Esophagus (tissue), 2 donors: ENCODE measurements at regions not wholly inside any gene's neighbourhood (a gene's known extent, or its start where the extent isn't known, plus 50 kb on each side); places are given as distances from the start of the nearest gene placed in this dataset.
"Not testable (repeated sequence)": the region's sequence is repeated elsewhere in the genome, so short reads cannot be mapped to it uniquely, and the experiment has no call there.

ENCODE experiments used
- H3K27ac ChIP-seq, 2 donors: one replicate each; pipeline ENCODE4 v1.5.1; 2013; ENCODE audit warnings: low read depth in 2 of 2, mild to moderate bottlenecking in 2 of 2, inconsistent platforms in 1 of 2, low read length in 1 of 2, moderate library complexity in 1 of 2
- H3K27me3 ChIP-seq, 2 donors: one replicate each; pipeline ENCODE4 v1.6.1; 2013; ENCODE audit warnings: low read length in 2 of 2, control low read depth in 1 of 2, mild to moderate bottlenecking in 1 of 2; ENCODE audit not compliant: insufficient read depth in 2 of 2, control insufficient read depth in 1 of 2
- H3K36me3 ChIP-seq, 2 donors: one replicate each; pipeline ENCODE4 v1.6.1; 2013; ENCODE audit warnings: low read length in 1 of 2; ENCODE audit not compliant: control insufficient read depth in 2 of 2, insufficient read depth in 2 of 2
- H3K4me1 ChIP-seq, 2 donors: one replicate each; pipeline ENCODE4 v1.6.1; 2013; ENCODE audit warnings: low read length in 1 of 2; ENCODE audit not compliant: control insufficient read depth in 2 of 2, insufficient read depth in 2 of 2
- H3K4me3 ChIP-seq, 2 donors: one replicate each; pipeline ENCODE4 v1.5.1; 2013; ENCODE audit warnings: low read length in 2 of 2, mild to moderate bottlenecking in 2 of 2, low read depth in 1 of 2, moderate library complexity in 1 of 2
- H3K9me3 ChIP-seq, 2 donors: one replicate each; pipeline ENCODE4 v1.6.1; 2013; ENCODE audit warnings: mild to moderate bottlenecking in 2 of 2, low read depth in 1 of 2, low read length in 1 of 2, moderate library complexity in 1 of 2; ENCODE audit not compliant: control insufficient read depth in 2 of 2, insufficient read depth in 1 of 2
- WGBS, 2 donors: extraction: QIAGEN DNeasy Blood & Tissue Kit; methylation state at CpG; one replicate each; pipeline ENCODE4 v1.1.7; 2013; 5-methylcytosine and 5-hydroxymethylcytosine counted together
- donor health status: healthy with polysubstance abuse.
- donor health status: Bipolar disorder and iron deficiency.

- Histone ChIP-seq H3K9me3 (no peaks in the 10 kb centered on the region), H3K4me3 (no peak overlapping the region), H3K4me1 (no peaks in the 10 kb centered on the region), H3K27ac (no peak overlapping the region), H3K27me3 (no peaks in the 10 kb centered on the region), H3K36me3 (no peaks in the 10 kb centered on the region)
- WGBS, 2 donors: 58 to 63% methylated on average over 12 of the region's 12 CpGs
These were observed 205.9 kb upstream of the ARL4C start for GRCh38 chr2:234702731-234703225.

DNA sequence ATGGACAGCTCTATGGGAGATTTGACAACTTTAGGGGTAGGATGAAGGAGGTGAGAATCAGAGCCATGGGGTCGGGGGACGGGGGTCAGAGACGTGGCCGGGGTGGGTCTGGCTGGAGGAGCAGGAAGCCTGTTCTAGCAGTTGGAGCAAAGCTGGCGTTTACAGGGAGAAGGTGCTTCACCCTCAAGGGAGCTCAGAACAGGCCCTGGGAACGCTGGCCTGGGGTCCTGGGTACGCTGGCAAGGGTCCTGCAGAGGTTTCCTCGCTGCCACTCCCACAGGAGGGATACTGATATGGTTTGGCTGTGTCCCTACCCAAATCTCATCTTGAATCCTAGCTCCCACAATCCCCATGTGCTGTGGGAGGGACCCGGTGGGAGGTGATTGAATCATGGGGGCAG lies 205.0 kb upstream of the ARL4C start:
- Histone ChIP-seq H3K27me3 (no peaks in the 10 kb centered on the region), H3K4me1 (no peaks in the 10 kb centered on the region), H3K4me3 (no peak overlapping the region), H3K9me3 (peaks cover under 1 to 6% of the 10 kb centered on the region in 2 donors), H3K27ac (no peak overlapping the region), H3K36me3 (no peaks in the 10 kb centered on the region)
- 89 to 90% methylated on average over 9 of the region's 9 CpGs for WGBS, 2 donors

DNA sequence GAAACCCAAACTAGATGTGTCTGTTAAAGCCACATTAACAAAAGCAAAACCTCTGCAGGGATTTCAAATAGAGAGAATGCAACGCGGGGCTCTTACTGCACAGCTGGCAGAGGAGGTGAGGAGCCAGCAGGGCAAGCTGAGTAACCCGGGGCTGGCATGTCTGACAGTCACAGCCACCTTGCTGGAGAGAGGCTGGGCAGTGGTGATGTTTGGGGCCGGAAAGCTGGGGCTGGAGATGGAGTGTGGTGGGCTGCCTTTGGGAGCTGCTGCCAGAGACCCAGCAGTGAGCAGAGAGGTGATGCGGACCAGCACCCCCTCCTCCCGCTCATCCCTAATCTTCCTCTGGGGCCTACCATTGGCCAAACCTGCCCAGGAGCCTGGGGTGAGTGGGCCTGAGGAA lies 204.5 kb upstream of the ARL4C start:
- no peaks in the 10 kb centered on the region for H3K27me3 ChIP-seq
- no peak overlapping the region for H3K4me3 ChIP-seq
- no peaks in the 10 kb centered on the region for H3K4me1 ChIP-seq
- WGBS, 2 donors: 91 to 95% methylated on average over 6 of the region's 6 CpGs
- H3K27ac ChIP-seq: no peak overlapping the region
- no peaks in the 10 kb centered on the region for H3K36me3 ChIP-seq
- peaks cover 3 to 7% of the 10 kb centered on the region in 2 donors for H3K9me3 ChIP-seq

- no peaks in the 10 kb centered on the region for H3K4me1 ChIP-seq
- H3K4me3 ChIP-seq: no peak overlapping the region
- no peaks in the 10 kb centered on the region for H3K27me3 ChIP-seq
- H3K36me3 ChIP-seq: no peaks in the 10 kb centered on the region
- H3K27ac ChIP-seq: no peak overlapping the region
- WGBS, 2 donors: 95 to 98% methylated on average over 4 of the region's 4 CpGs
- peaks cover 3 to 7% of the 10 kb centered on the region in 2 donors for H3K9me3 ChIP-seq
These were observed 202.6 kb upstream of the ARL4C start for GRCh38 chr2:234699456-234699855.

- H3K27ac ChIP-seq, H3K4me3 ChIP-seq, H3K36me3 ChIP-seq, H3K4me1 ChIP-seq, H3K9me3 ChIP-seq, H3K27me3 ChIP-seq: not testable (repeated sequence)
These were observed 200.5 kb upstream of the ARL4C start for GRCh38 chr2:234697300-234697876.

- Histone ChIP-seq H3K4me3 (no peak overlapping the region), H3K27me3 (no peaks in the 10 kb centered on the region), H3K27ac (no peak overlapping the region), H3K9me3 (peaks cover 3 to 7% of the 10 kb centered on the region in 2 donors), H3K4me1 (no peaks in the 10 kb centered on the region), H3K36me3 (no peaks in the 10 kb centered on the region)
- WGBS, 2 donors: 77 to 87% methylated on average over 2 of the region's 2 CpGs
These were observed 199.1 kb upstream of the ARL4C start for GRCh38 chr2:234695981-234696380.

- H3K27me3 ChIP-seq: no peaks in the 10 kb centered on the region
- 71 to 76% methylated on average over 4 of the region's 4 CpGs for WGBS, 2 donors
- peaks cover 3 to 7% of the 10 kb centered on the region in 2 donors for H3K9me3 ChIP-seq
- H3K36me3 ChIP-seq: no peaks in the 10 kb centered on the region
- no peaks in the 10 kb centered on the region for H3K4me1 ChIP-seq
- no peak overlapping the region for H3K4me3 ChIP-seq
- no peak overlapping the region for H3K27ac ChIP-seq
These were observed 197.5 kb upstream of the ARL4C start for GRCh38 chr2:234694244-234695013.

DNA sequence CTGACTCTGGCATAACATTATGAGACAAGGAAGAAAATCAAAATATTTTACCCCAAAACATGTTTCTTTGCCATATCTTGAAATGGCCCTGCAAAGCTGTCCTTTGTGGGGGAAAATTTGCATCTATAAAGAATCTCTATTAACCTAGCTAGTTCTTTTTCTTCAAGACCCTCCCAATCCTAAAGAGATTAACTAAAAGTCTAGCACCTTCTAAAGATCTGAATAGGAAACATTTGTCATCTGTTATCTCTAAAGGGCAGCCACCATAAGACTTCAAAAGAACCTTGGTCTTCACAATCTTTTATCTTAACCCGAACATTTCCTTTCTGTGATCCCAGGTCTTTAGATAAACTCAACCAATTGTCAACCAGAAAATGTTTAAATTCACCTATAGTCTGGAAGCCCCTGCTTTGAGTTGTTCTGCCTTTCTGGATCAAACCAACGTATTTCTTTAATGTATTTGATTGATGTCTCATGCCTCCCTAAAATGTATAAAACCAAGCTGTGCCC lies 196.9 kb upstream of the ARL4C start:
- not testable (repeated sequence) for H3K27me3 ChIP-seq, H3K9me3 ChIP-seq, H3K36me3 ChIP-seq, H3K27ac ChIP-seq, H3K4me3 ChIP-seq, H3K4me1 ChIP-seq
- 71 to 75% methylated on average over 2 of the region's 2 CpGs for WGBS, 2 donors

- H3K9me3 ChIP-seq, H3K27ac ChIP-seq, H3K36me3 ChIP-seq, H3K4me3 ChIP-seq, H3K27me3 ChIP-seq, H3K4me1 ChIP-seq: not testable (repeated sequence)
- 78% methylated on average over 6 of the region's 6 CpGs for WGBS, 2 donors
These were observed 196.3 kb upstream of the ARL4C start for GRCh38 chr2:234693191-234693590.
